ENCODE measurements at regions not wholly inside any gene's neighbourhood (a gene's known extent, or its start where the extent isn't known, plus 50 kb on each side); places are given as distances from the start of the nearest gene placed in this dataset.

DNA sequence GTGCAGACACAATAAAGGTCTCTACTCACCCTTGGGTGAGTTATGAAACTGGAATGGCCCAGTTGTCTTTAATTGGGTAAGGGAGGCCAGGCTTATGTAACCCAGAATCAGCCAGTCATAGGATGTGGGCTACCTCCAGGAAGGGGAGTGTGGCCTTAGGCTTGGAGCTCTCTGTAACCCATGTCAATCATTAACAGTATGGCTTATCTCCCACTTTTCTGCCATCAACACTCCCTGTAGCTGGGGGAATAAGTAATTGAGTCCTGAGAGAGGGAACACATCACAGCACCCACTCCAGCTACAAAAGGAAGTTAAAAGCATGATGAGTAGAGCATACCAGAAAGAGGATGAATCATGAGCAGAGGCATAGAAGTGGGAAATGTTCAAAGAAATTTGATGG, 327.0 kb upstream of the DUSP10 start:
- no peak for TF ChIP-seq IRF2 (CRISPR knock-in tag; IDR thresholded peaks at IDR 0.05; ENCODE audit: borderline replicate concordance, low read depth)
- TF ChIP-seq SMAD3 (CRISPR knock-in tag; IDR thresholded peaks at IDR 0.05; ENCODE audit: borderline replicate concordance): no peak
- no peak for TF ChIP-seq FOXJ3 (CRISPR knock-in tag; IDR thresholded peaks at IDR 0.05; ENCODE audit: borderline replicate concordance)
- TF ChIP-seq, protein P1, sequence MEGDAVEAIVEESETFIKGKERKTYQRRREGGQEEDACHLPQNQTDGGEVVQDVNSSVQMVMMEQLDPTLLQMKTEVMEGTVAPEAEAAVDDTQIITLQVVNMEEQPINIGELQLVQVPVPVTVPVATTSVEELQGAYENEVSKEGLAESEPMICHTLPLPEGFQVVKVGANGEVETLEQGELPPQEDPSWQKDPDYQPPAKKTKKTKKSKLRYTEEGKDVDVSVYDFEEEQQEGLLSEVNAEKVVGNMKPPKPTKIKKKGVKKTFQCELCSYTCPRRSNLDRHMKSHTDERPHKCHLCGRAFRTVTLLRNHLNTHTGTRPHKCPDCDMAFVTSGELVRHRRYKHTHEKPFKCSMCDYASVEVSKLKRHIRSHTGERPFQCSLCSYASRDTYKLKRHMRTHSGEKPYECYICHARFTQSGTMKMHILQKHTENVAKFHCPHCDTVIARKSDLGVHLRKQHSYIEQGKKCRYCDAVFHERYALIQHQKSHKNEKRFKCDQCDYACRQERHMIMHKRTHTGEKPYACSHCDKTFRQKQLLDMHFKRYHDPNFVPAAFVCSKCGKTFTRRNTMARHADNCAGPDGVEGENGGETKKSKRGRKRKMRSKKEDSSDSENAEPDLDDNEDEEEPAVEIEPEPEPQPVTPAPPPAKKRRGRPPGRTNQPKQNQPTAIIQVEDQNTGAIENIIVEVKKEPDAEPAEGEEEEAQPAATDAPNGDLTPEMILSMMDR (IDR thresholded peaks at IDR 0.05): no peak
- TF ChIP-seq JUN (CRISPR knock-in tag; IDR thresholded peaks at IDR 0.05): no peak
- TF ChIP-seq, protein P2, sequence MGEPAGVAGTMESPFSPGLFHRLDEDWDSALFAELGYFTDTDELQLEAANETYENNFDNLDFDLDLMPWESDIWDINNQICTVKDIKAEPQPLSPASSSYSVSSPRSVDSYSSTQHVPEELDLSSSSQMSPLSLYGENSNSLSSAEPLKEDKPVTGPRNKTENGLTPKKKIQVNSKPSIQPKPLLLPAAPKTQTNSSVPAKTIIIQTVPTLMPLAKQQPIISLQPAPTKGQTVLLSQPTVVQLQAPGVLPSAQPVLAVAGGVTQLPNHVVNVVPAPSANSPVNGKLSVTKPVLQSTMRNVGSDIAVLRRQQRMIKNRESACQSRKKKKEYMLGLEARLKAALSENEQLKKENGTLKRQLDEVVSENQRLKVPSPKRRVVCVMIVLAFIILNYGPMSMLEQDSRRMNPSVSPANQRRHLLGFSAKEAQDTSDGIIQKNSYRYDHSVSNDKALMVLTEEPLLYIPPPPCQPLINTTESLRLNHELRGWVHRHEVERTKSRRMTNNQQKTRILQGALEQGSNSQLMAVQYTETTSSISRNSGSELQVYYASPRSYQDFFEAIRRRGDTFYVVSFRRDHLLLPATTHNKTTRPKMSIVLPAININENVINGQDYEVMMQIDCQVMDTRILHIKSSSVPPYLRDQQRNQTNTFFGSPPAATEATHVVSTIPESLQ (CRISPR knock-in tag; IDR thresholded peaks at IDR 0.05): no peak
- TF ChIP-seq, protein P3, sequence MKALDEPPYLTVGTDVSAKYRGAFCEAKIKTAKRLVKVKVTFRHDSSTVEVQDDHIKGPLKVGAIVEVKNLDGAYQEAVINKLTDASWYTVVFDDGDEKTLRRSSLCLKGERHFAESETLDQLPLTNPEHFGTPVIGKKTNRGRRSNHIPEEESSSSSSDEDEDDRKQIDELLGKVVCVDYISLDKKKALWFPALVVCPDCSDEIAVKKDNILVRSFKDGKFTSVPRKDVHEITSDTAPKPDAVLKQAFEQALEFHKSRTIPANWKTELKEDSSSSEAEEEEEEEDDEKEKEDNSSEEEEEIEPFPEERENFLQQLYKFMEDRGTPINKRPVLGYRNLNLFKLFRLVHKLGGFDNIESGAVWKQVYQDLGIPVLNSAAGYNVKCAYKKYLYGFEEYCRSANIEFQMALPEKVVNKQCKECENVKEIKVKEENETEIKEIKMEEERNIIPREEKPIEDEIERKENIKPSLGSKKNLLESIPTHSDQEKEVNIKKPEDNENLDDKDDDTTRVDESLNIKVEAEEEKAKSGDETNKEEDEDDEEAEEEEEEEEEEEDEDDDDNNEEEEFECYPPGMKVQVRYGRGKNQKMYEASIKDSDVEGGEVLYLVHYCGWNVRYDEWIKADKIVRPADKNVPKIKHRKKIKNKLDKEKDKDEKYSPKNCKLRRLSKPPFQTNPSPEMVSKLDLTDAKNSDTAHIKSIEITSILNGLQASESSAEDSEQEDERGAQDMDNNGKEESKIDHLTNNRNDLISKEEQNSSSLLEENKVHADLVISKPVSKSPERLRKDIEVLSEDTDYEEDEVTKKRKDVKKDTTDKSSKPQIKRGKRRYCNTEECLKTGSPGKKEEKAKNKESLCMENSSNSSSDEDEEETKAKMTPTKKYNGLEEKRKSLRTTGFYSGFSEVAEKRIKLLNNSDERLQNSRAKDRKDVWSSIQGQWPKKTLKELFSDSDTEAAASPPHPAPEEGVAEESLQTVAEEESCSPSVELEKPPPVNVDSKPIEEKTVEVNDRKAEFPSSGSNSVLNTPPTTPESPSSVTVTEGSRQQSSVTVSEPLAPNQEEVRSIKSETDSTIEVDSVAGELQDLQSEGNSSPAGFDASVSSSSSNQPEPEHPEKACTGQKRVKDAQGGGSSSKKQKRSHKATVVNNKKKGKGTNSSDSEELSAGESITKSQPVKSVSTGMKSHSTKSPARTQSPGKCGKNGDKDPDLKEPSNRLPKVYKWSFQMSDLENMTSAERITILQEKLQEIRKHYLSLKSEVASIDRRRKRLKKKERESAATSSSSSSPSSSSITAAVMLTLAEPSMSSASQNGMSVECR (CRISPR knock-in tag; IDR thresholded peaks at IDR 0.05; ENCODE audit: borderline replicate concordance): no peak
- TF ChIP-seq GRHL2 (CRISPR knock-in tag; IDR thresholded peaks at IDR 0.05; ENCODE audit: insufficient replicate concordance, severe bottlenecking): no peak
- TF ChIP-seq ZNF671 (CRISPR knock-in tag; IDR thresholded peaks at IDR 0.05): no peak
- TF ChIP-seq, protein P4, sequence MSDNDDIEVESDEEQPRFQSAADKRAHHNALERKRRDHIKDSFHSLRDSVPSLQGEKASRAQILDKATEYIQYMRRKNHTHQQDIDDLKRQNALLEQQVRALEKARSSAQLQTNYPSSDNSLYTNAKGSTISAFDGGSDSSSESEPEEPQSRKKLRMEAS (CRISPR knock-in tag; IDR thresholded peaks at IDR 0.05): no peak
- TF ChIP-seq CREB1 (CRISPR knock-in tag; IDR thresholded peaks at IDR 0.05): no peak
- TF ChIP-seq, protein P5, sequence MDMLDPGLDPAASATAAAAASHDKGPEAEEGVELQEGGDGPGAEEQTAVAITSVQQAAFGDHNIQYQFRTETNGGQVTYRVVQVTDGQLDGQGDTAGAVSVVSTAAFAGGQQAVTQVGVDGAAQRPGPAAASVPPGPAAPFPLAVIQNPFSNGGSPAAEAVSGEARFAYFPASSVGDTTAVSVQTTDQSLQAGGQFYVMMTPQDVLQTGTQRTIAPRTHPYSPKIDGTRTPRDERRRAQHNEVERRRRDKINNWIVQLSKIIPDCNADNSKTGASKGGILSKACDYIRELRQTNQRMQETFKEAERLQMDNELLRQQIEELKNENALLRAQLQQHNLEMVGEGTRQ (CRISPR knock-in tag; IDR thresholded peaks at IDR 0.05): no peak

Data from WTC11 (cell line).